OCI-LY3 (cell line): ENCODE measurements at regions not wholly inside any gene's neighbourhood (a gene's known extent, or its start where the extent isn't known, plus 50 kb on each side); places are given as distances from the start of the nearest gene placed in this dataset.

Experiments used
- CTCF ChIP-seq: fragments of 200-600, 300-600 bp; sonication (generic); IDR thresholded peaks from 2 replicates; pipeline ENCODE4 v1.5.1; 2014; ENCODE audit warnings: antibody characterized with exemption, low read length, low read depth
- EZH2phosphoT487 ChIP-seq: fragments of 200-600 bp; shearing (Covaris generic); IDR thresholded peaks from 2 replicates; pipeline ENCODE4 v1.6.1; 2018; ENCODE audit warnings: antibody characterized with exemption, mixed run types, low read depth

DNA sequence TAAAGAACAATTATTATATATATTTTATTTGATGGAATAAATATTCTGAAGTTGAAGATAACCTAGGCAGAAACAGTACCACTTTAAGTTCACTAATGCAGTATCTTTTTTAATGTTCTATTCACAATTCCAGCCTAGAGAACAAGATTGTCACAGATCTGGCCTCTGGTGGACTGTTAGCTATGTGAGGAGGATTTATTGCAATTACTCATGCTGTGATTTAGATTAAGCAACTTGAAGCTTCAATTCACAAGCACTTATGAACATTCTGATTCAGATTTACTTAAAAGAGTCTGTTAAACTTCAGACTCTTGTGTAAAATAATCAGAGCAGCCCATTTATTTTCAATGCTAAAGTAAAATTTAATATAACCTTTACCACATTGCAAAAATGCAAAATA is 1489.8 kb downstream of the STIM2 start:
- TF ChIP-seq CTCF (no peak), EZH2phosphoT487 (no peak)
